Endodermal cell (in vitro differentiated cells): ENCODE measurements at regions not wholly inside any gene's neighbourhood (a gene's known extent, or its start where the extent isn't known, plus 50 kb on each side); places are given as distances from the start of the nearest gene placed in this dataset.
A peak's percentile ranks its signal among the peaks of the same experiment; 100 is the strongest.

ENCODE experiments used
- DNase-seq: peaks from one replicate; pipeline ENCODE4 v3.0.0-alpha.2; 2017
- H3K27ac ChIP-seq: 2 replicates; pipeline ENCODE4 v1.5.1; 2013; ENCODE audit warnings: mild to moderate bottlenecking, low read depth, low read length, moderate library complexity
- H3K27me3 ChIP-seq: 2 replicates; pipeline ENCODE4 v1.6.1; 2013; ENCODE audit warnings: mild to moderate bottlenecking, low read length, moderate library complexity; ENCODE audit not compliant: insufficient read depth, control insufficient read depth, poor library complexity, severe bottlenecking
- H3K36me3 ChIP-seq: 2 replicates; pipeline ENCODE4 v1.7.0; 2013; ENCODE audit warnings: mild to moderate bottlenecking, low read length, moderate library complexity; ENCODE audit not compliant: control insufficient read depth, insufficient read depth
- H3K4me1 ChIP-seq: one replicate; pipeline ENCODE4 v1.7.0; 2013; ENCODE audit warnings: low read length; ENCODE audit not compliant: control insufficient read depth, insufficient read depth
- H3K4me3 ChIP-seq: 2 replicates; pipeline ENCODE4 v1.5.1; 2013; ENCODE audit warnings: mild to moderate bottlenecking, low read length, moderate library complexity
- H3K9ac ChIP-seq: 2 replicates; pipeline ENCODE4 v1.6.1; 2013; ENCODE audit warnings: mild to moderate bottlenecking, low read length, moderate library complexity; ENCODE audit not compliant: poor library complexity, severe bottlenecking; ENCODE audit errors: extremely low read depth
- H3K9me3 ChIP-seq: 2 replicates; pipeline ENCODE4 v1.6.1; 2013; ENCODE audit warnings: mild to moderate bottlenecking, low read length, moderate library complexity; ENCODE audit not compliant: control insufficient read depth
- H3K27ac Mint-ChIP-seq: 2 replicates; pipeline ENCODE4 v1.8.0; 2020; ENCODE audit warnings: mixed read lengths
- H3K27me3 Mint-ChIP-seq: 2 replicates; pipeline ENCODE4 v1.8.0; 2021; ENCODE audit warnings: mild to moderate bottlenecking, mixed read lengths; ENCODE audit not compliant: insufficient read depth
- H3K36me3 Mint-ChIP-seq: 2 replicates; pipeline ENCODE4 v1.8.0; 2020; ENCODE audit warnings: low read depth, mixed read lengths
- H3K4me1 Mint-ChIP-seq: 2 replicates; pipeline ENCODE4 v1.8.0; 2020; ENCODE audit warnings: mixed read lengths
- H3K4me3 Mint-ChIP-seq: 2 replicates; pipeline ENCODE4 v1.8.0; 2020; ENCODE audit warnings: mild to moderate bottlenecking, moderate library complexity, mixed read lengths
- H3K9me3 Mint-ChIP-seq: 2 replicates; pipeline ENCODE4 v1.8.0; 2020; ENCODE audit warnings: mild to moderate bottlenecking, mixed read lengths
- WGBS, 2 experiments: methylation state at CpG; one replicate each; pipeline versions ENCODE4 v1.1.5 to v1.1.7; 2013; ENCODE audit warnings: missing lambda C conversion rate in 2 of 2, mixed read lengths in 1 of 2; ENCODE audit not compliant: insufficient coverage in 1 of 2, insufficient read length in 1 of 2; 5-methylcytosine and 5-hydroxymethylcytosine counted together
- TF ChIP-seq, protein P1 (sequence below): fragments of 200-600 bp; sonication (generic); conservative IDR thresholded peaks from 2 replicates; pipeline ENCODE4 v1.5.0; 2021; ENCODE audit warnings: antibody characterized with exemption, mild to moderate bottlenecking

GRCh38 chr4:126604268-126604867, 1028.4 kb upstream of the INTU start:
- Mint-ChIP-seq H3K4me1 (peaks cover 2% of the 10 kb centered on the region), H3K4me3 (no peak overlapping the region), H3K36me3 (no peaks in the 10 kb centered on the region), H3K27ac (no peak overlapping the region), H3K9me3 (no peaks in the 10 kb centered on the region), H3K27me3 (no peaks in the 10 kb centered on the region)
- no peak overlapping the region for H3K27ac ChIP-seq
- no peaks in the 10 kb centered on the region for H3K4me1 ChIP-seq
- no peaks in the 10 kb centered on the region for H3K27me3 ChIP-seq
- no peaks in the 10 kb centered on the region for H3K9me3 ChIP-seq
- no peak overlapping the region for H3K9ac ChIP-seq
- no peaks in the 10 kb centered on the region for H3K36me3 ChIP-seq
- H3K4me3 ChIP-seq, result no peak overlapping the region
- WGBS, 2 experiments, result 43% methylated on average over 2 of the region's 3 CpGs; no CpG with 5 or more reads in 1 of the 2 experiments
- DNase-seq, result no peak
- TF ChIP-seq, protein P1, sequence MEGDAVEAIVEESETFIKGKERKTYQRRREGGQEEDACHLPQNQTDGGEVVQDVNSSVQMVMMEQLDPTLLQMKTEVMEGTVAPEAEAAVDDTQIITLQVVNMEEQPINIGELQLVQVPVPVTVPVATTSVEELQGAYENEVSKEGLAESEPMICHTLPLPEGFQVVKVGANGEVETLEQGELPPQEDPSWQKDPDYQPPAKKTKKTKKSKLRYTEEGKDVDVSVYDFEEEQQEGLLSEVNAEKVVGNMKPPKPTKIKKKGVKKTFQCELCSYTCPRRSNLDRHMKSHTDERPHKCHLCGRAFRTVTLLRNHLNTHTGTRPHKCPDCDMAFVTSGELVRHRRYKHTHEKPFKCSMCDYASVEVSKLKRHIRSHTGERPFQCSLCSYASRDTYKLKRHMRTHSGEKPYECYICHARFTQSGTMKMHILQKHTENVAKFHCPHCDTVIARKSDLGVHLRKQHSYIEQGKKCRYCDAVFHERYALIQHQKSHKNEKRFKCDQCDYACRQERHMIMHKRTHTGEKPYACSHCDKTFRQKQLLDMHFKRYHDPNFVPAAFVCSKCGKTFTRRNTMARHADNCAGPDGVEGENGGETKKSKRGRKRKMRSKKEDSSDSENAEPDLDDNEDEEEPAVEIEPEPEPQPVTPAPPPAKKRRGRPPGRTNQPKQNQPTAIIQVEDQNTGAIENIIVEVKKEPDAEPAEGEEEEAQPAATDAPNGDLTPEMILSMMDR, result peak; percentile 87

GRCh38 chr4:126610933-126611332, 1021.8 kb upstream of the INTU start:
- Histone ChIP-seq H3K27me3 (no peaks in the 10 kb centered on the region), H3K27ac (no peak overlapping the region), H3K9me3 (no peaks in the 10 kb centered on the region), H3K36me3 (no peaks in the 10 kb centered on the region), H3K9ac (no peak overlapping the region), H3K4me3 (no peak overlapping the region), H3K4me1 (no peaks in the 10 kb centered on the region)
- no peaks in the 10 kb centered on the region for H3K9me3 Mint-ChIP-seq
- no peak for DNase-seq
- no peak overlapping the region for H3K27ac Mint-ChIP-seq
- no peaks in the 10 kb centered on the region for H3K27me3 Mint-ChIP-seq
- no peak overlapping the region for H3K4me3 Mint-ChIP-seq
- 93 to 100% methylated on average over 1 of the region's 1 CpG for WGBS, 2 experiments
- TF ChIP-seq, protein P1, result no peak
- no peaks in the 10 kb centered on the region for H3K36me3 Mint-ChIP-seq
- H3K4me1 Mint-ChIP-seq, result peaks cover 4% of the 10 kb centered on the region

- H3K27me3 ChIP-seq, result no peaks in the 10 kb centered on the region
- no peaks in the 10 kb centered on the region for H3K36me3 ChIP-seq
- WGBS, 2 experiments, result 50 to 66% methylated on average over 2 to 4 of the region's 4 CpGs
- Mint-ChIP-seq H3K27ac (no peak overlapping the region), H3K4me1 (peaks cover 4% of the 10 kb centered on the region), H3K36me3 (no peaks in the 10 kb centered on the region), H3K4me3 (no peak overlapping the region), H3K27me3 (no peaks in the 10 kb centered on the region), H3K9me3 (no peaks in the 10 kb centered on the region)
- no peaks in the 10 kb centered on the region for H3K4me1 ChIP-seq
- DNase-seq, result no peak
- H3K4me3 ChIP-seq, result no peak overlapping the region
- TF ChIP-seq, protein P1, result no peak
- no peak overlapping the region for H3K27ac ChIP-seq
- H3K9me3 ChIP-seq, result no peaks in the 10 kb centered on the region
- no peak overlapping the region for H3K9ac ChIP-seq
Observed at GRCh38 chr4:126611900-126612299, 1020.9 kb upstream of the INTU start.
